Left forelimb (tissue), 1 donor: ENCODE measurements at regions not wholly inside any gene's neighbourhood (a gene's known extent, or its start where the extent isn't known, plus 50 kb on each side); places are given as distances from the start of the nearest gene placed in this dataset.

Experiments
- DNase-seq: peaks from one replicate; pipeline ENCODE4 v3.0.0-alpha.2; 2018; ENCODE audit warnings: low spot score

GRCh38 chr6:39992861-39993622 is 58.8 kb upstream of the MOCS1 start:
- no peak for DNase-seq
